GM18502 (cell line): ENCODE measurements at regions not wholly inside any gene's neighbourhood (a gene's known extent, or its start where the extent isn't known, plus 50 kb on each side); places are given as distances from the start of the nearest gene placed in this dataset.

ENCODE experiments used
- ATAC-seq: cut with Tn5 transposase; IDR thresholded peaks from one replicate; pipeline ENCODE4 v1.9.1; 2021; ENCODE audit warnings: mild to moderate bottlenecking; ENCODE audit not compliant: unreplicated experiment, poor library complexity

- ATAC-seq: no peak
Observed at GRCh38 chr4:59565836-59566235, 1634.3 kb upstream of the ADGRL3 start.

DNA sequence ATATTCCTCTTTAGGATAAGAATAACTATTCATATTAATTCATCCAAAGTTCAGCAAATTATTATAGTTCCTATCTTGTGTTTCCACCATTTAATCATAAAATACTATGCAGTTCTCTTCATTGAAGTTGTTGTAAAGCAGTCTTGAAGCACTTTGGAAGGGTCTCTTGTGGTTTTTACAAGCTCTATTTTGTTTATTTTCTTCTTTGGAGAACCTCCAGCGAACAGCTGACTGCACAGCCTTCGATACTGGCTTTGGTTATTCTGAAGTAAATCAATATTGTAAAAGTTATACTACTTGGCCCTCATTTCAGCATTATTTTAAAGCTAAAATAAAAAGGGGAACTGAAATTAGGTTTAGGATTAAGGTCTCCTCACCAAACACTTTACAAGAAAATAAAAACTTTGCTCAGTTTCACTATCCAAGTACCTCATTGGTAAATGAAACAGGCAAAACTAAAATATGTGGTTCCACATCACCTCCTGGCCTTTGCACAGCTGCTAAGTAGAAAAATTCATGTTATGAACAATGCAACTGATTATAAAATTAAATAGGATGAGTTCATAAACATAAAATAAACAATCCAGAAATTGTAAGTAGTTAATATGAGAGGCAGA, 1629.2 kb upstream of the ADGRL3 start:
- ATAC-seq: peak; percentile 88

DNA sequence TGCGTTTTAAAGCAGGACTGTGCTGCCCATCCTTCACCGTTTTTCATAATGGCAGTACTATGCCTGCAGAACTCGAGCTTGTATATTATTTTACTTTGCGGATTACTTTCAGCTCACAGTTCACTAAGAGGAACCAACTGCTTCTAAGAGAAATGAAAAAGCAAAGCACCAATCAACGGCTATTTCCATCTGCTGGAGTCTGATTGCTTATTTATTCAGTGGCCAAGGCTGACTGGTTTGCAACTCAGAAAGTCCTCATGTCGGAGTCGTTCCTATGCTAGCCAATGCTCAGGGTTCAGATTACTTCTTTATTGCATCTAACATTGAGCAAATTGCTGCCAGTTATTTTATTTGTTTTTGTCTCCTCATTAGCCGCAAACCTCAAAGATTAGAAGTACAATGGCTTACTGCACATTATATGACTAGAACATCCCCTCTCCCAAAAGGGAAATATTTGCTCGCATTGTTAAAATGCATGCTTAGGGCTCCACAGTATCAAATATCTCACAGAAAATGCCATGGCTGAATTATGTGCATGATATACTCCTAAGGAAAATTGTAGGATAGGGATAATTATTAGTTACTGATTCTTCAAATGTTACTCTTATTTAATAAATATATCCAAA, 1628.2 kb upstream of the ADGRL3 start:
- no peak for ATAC-seq

DNA sequence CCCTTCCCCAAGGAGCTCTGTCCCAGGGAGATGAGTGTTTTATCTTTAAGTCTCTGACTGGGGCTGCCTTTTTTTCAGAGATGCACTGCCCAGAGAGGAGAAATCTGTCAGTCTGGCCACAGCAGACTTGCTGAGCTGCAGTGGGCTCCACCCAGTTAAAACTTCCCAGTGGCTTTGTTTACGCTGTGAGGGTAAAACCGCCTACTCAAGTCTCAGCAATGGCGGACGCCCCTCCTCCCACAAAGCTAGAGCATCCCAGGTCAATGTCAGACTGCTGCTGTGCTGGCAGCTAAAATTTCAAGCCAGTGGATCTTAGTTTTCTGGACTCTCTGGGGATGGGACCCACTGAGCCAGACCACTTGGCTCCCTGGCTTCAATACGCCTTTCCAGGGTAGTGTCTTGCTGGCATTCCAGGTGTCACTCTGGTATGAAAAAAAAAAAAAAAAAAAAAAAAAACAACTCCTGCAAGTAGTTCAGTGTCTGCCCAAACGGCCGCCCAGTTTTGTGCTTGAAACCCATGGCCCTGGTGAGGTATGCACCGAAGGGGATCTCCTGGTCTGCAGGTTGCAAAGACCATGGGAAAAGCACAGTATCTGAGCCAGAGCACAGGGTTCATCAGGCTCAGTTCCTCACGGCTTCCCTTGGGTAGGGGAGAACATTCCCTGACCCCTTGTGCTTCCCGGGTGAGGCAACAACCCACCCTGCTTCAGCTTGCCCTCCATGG, 1616.1 kb upstream of the ADGRL3 start:
- ATAC-seq: no peak

GRCh38 chr4:59597536-59598329, 1602.4 kb upstream of the ADGRL3 start:
- ATAC-seq: no peak

GRCh38 chr4:59598330-59598618, 1601.9 kb upstream of the ADGRL3 start:
- ATAC-seq: no peak

GRCh38 chr4:59608466-59608865, 1591.7 kb upstream of the ADGRL3 start:
- ATAC-seq: no peak

DNA sequence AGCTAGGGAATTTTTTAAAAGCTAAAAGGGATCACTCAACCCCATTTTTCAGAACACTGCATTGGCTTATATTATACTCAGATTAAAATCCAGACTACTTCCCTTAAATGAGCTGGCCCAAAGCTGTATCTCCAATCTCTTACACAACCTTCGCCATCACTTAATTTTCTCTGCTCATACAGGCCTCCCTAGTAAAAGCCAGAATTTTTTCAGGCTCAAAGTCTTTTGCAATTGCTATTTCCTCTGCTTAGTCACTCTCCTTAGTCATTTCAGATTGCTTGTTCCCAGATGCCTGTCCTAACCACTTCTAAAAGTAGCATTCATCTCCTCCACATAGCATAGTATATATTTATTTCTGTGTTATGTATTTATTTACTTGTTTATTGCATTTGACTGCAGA, 1587.9 kb upstream of the ADGRL3 start:
- no peak for ATAC-seq

DNA sequence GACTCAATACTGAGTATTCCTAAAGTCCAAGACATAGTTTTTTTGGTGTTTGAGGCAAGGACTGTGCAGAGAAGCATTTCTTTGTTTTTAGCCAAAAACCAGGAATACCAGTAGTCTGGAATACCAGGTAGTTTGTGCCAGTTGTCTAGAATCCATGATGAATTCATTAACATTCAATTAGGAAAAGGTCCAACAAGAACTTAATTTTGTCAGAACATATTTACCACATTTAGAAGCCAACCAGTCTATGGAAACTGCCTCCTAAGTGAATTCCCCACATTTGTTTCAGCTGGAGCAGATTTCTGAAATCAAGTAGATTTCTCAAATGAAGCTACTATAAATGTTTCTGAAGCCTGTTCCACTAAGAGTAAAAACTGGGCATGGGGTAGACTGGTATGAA, 1584.8 kb upstream of the ADGRL3 start:
- no peak for ATAC-seq

GRCh38 chr4:59629348-59629747, 1570.8 kb upstream of the ADGRL3 start:
- no peak for ATAC-seq

- ATAC-seq: no peak
Observed at GRCh38 chr4:59630235-59630634, 1569.9 kb upstream of the ADGRL3 start.

- ATAC-seq: no peak
Observed at GRCh38 chr4:59630922-59631321, 1569.2 kb upstream of the ADGRL3 start.

DNA sequence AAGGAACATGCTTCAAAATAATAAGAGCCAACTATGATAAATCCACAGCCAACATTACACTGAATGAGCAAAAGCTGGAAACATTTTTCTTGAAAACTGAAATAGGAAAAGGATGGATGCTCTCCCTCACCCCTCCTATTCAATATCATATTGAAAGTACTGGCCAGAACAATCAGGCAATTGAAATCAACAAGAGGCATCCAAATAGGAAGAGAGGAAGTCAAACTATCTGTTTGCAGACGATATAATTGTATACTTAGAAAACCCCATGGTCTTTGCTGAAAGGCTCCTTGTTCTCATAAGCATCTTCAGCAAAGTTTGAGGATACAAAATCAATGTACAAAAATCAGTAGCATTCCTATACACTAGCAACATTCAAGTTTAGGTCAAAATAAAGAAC, 1562.5 kb upstream of the ADGRL3 start:
- no peak for ATAC-seq

DNA sequence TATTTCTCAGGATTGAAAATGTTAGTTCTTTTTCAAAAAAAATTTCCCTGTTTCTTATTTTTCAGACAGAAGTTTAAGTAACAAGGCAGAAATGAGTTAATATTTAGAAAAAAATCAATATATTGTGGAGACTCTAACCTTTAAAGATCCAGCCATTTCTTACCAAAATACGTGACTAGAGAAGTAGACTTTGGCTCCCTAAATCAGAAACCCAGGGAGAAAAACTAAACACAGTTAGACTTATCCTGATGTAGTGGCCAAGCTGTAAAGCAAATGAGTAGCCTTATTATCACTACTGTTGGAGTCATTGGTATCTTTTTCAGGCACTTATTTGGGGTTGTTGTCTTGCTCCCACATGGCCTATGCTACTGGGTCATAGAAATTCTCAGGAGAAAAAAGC, 1556.4 kb upstream of the ADGRL3 start:
- no peak for ATAC-seq

DNA sequence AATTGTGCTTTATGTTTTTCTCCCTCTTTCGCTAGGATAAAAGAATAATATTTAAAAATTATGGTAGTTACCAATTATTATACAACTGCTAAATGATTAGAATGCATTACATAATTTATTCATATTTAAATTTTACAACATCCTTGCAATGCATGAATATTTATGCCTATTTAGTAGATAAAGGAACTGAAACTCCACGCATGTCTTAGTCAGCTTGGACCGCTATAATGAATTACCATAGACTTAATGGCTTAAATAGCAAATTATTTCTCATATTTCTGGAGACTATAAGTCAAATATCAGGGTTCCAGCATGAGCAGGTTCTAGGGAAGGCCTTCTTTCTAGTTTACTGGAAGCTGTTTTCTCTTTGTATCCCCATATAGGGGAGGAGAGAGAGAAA, 1555.4 kb upstream of the ADGRL3 start:
- no peak for ATAC-seq

DNA sequence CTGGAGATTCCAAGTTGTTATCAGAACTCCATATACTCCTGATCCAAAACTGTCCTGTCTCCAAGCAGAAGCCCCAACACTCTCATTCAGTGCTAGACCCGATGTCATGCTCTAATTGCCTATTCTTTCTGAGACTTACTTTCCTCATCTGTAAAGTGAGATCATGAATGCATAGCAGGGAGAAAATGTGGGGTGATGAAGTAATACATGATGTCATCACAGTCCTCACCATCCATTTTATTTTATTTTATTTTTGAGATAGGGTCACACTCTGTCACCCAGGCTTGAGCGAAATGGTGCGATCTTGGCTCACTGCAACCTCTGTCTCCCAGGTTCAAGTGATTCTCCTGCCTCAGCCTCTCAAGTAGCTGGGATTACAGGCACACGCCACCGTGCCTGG, 1554.0 kb upstream of the ADGRL3 start:
- no peak for ATAC-seq

GRCh38 chr4:59647011-59647410, 1553.1 kb upstream of the ADGRL3 start:
- ATAC-seq: no peak

GRCh38 chr4:59647500-59647899, 1552.6 kb upstream of the ADGRL3 start:
- ATAC-seq: no peak

- ATAC-seq: no peak
Observed at GRCh38 chr4:59650861-59651260, 1549.3 kb upstream of the ADGRL3 start.

DNA sequence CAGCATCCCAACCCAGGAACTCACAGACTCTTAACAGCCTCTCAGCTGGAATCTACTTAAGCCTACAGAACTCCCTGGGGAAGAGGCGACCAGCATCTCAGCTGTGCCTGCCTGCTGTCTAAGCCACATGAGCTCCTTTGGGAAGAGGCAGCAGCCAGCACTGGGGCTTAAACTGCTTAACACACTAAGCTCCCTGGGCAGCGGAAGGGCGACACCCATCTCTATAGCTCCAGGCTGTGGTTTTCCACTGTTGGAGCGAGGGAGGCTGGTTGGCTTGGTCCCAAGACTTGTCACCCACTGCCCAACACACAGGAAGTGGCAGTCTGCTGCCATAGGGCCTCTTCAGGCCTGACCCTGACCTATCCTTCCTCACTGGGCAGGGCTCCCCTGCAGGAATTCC, 1544.1 kb upstream of the ADGRL3 start:
- no peak for ATAC-seq

- ATAC-seq: no peak
Observed at GRCh38 chr4:59664771-59665170, 1535.4 kb upstream of the ADGRL3 start.
